A204.1 (cell line): ENCODE measurements at regions not wholly inside any gene's neighbourhood (a gene's known extent, or its start where the extent isn't known, plus 50 kb on each side); places are given as distances from the start of the nearest gene placed in this dataset.

Source experiments
- FAIRE-seq: peaks from 2 replicates; lab custom pipeline; 2012; peaks lifted over from hg19 to GRCh38; lab: Jason Lieb, UNC

DNA sequence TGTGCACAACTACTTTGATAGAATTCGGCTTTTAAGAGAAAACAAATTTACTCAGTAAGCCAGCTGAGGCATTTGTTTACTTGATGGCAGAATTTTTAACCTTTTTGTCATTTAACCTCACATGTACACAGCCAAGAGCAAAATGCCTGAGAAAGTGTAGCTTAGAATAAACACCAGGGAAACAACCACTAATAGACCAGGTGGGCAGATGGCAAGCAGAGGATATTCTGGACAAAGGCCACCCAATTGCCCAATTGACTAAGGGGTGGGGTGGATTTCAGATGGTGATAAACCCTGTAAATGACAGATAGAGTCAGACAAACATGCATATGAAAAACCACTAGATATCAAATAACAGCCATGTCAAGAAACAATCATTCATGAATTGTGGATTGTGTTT lies 190.7 kb upstream of the FBXL4 start:
- FAIRE-seq, result no peak

DNA sequence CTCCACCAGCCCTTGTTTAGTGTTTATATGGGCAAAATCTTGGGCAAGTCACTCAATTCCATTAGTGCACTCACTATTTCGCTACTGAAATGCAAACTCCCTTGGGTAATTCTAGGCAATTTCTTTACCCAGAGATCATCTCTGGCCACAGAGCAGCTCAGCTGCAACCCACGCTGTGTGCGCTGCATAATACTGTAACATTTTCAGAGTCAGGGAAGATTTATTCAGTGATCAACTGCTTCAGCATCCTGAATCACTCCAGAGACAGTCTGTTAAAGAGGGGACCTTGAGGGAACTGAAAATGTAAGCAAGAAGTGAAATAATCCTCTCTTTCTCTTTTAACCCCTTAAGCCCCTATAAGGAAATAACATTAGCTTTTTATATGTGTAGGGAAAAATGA lies 189.6 kb upstream of the FBXL4 start:
- no peak for FAIRE-seq

DNA sequence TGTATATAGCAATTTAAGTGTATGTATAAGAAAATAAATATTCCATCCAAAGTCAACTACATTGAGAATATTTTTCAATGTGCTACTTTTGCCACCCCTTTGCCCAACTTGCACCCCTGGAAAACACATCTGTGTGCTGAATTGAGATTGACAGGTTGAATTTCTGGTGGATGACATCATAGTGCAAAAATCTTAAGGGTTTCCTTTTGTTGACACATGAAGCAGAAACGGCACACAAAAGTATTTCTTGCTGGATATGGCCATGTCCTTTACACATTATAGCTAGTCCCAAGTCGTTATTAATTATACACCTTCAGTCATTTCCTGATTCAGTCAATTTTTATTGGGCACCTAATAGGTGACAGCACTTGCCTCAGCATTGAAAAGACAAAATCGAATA lies 188.7 kb upstream of the FBXL4 start:
- FAIRE-seq, result no peak

DNA sequence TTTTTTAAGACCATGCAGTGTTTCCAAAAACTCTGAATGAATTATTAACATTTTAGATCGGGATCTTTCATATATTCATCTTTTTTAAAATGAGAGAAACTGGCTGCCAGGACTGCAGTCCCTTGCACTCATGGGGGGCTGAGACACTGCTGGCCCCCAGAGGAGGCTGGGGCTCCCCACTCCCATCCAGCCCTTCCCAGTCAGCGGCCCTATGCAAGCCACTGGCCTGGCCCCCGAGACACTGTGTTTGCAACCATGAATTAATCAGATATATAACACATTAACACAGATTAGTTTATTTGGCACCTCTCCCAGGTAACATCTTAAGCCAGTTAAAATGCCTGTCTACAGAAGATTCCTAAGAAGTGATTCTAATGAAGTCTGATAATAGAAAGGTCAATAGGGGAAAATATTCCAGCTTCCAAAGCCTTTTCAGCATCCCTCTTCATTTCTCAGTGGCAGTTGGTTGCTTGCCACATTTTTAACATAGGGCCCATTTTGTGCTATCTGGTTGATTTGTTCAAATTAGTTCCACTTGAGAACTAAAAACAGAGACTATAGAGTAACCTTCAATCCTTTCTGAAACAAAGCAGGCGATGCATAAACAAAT lies 184.4 kb upstream of the FBXL4 start:
- FAIRE-seq, result no peak

DNA sequence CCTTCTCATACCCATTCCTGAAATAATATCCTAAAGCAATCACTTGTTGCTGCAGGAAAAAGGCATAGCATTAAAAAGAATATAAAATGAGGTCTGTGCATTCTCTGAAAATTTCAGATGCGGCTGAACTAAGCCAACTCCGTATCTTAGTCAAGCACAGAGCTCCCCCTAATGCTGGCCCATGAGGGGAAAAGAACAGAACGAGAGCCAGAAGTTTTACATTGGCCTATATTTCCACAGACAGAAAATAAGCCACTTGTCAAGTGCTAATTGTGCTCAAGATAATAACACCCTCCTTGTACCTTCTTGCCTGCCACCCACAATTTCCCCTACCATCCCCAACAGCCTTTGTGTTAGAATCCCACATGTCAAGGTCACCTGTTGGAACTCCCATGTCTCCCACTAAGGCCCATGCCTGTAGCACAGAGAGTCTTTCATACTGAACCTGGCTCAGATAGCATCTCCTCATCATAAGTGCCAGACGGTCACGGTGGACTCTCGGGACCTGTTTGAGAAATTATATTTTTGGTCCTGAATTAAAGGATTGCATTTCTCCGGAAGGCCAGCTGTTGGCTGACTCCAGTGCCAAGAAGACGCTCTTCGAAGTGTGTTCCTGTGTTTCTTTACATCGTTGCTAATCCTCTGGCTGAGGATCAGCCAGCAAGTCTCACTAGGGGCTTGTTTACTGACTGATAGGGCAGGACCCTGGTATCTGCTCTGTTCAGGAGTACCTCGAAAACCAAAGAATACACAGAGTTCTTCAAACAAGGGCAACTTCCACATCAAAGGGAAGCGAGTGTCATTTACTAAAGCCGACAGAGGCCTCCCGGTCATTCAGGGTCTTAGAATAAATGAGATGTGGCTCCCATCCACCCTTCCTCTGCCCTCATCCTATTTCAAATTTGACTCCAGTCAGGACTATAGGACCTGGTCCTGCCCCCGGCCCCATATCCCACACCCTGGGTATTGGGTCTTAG lies 183.4 kb upstream of the FBXL4 start:
- no peak for FAIRE-seq

DNA sequence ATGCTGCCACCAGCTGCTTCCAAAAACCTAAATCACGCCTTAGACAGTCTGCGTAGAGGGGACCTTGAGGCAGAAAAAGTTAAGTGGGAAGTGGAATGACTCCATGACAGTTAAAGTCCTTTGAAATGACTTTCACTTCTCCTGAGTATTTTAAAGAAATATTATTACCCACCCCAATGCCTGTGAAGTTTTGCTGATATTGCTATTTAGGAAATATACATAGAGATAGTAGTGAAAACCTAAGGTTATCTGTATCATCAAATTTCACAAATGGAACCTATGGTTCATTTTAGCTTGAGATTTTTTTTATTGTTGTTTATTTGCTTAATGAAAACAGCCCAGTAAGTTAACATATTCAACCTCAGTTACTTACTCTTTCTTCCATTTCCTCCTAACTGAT lies 182.1 kb upstream of the FBXL4 start:
- no peak for FAIRE-seq

DNA sequence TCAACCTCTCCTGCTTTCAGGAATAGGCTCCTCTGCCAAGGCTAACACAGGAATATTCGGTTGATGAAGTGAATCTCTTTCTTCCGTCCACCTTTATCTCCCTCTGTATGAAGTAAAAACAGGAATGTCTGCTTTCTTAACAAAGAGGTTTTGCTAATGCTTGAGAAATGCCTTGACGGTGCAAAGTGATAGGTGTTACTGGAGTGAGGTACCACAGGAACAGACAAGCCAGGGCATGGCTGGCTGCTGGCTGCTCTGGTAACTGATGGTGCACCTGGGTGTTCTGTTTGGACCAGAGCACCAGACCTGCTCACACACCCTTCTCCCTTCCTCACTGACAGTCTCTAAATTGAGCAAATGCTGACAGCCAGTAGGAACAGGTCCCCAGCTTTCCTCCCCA lies 174.0 kb upstream of the FBXL4 start:
- FAIRE-seq, result no peak

DNA sequence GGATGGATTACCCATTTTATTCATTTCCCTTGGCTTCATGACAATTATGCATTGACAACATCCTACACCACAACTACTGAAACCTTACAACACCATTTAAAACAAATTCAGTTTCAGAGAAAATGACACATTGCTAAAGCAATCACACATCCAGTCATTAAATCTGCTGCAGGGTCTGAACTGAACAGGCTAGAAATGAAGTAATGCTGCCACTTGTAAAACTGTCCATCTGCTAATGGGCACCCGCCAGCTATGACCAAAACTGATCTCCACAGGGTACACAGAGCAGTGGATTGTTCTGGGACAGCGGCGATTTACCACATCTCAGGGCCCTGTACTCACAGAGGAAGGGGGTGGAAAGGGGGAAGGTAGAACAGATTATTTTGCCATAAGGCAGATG lies 172.9 kb upstream of the FBXL4 start:
- no peak for FAIRE-seq

DNA sequence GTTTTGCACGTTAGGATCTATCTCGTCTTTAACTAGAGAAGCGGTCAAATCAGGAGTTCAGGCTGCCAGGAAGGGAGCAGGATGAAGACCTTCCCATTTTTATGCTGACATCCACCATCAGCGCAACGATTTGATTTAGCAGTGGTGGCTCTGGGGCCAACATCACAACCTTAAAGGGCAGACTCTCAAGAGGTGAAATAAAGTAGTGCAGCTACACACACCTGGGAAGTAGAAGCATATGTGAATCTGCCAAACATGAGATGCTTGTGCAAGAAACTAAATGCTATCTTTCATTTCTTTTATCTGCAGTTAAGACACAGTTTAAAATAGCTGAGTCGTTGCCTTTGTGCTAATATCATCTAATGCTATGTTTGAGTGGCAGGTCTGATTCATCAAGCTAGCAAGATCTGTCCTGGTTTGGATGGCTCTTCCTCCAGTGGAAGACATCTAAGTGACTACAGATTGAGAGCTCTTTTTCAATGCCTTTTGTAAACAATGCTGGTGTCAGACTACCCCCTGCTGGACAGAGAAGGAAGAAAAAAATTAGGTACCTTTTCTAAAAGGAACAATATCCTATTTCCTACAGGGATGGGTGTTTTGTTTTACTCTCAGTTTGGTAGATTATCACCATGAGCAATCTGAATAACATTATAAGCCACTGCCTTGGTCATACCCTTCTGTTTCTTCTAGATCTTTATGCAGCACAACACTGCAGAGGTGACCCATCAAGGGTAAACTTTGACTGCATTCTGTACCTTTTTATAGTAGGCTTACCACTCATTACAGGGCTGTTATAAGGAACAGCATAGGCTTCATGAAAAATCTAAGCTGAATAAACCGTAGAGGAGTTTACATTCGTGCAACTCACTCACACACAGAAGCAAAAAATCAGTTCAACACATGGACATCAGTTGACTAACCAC lies 171.6 kb upstream of the FBXL4 start:
- peak; percentile 54 for FAIRE-seq

DNA sequence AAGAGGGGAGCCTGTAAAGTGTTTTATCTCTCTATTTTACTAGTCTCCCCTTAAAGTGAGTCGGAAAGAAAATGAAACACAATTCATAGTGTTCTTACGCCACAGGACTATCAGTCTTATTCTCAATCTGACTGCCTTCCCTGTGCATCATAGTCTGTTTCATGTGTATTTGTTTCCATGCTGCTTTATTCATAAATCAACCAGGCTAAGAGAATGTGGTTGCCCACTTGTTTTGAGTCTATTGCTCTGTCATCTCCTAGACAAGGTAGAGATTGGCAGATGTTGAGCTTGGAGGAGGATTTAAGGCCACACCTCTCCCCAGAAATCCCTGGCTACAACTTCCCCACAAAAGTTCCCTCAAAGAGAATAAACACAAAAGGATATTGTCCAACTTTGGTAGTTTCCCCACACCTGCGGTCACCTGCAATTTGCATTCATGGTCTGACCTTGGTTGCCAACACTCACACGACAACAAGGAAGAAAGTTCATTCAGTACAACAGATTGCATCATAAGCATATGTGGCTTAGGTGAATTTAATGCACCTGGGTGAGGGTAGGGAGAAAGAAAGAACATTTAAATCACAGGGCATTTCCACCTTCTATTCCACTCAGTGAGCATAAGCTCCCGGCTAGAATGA lies 167.1 kb upstream of the FBXL4 start:
- no peak for FAIRE-seq

DNA sequence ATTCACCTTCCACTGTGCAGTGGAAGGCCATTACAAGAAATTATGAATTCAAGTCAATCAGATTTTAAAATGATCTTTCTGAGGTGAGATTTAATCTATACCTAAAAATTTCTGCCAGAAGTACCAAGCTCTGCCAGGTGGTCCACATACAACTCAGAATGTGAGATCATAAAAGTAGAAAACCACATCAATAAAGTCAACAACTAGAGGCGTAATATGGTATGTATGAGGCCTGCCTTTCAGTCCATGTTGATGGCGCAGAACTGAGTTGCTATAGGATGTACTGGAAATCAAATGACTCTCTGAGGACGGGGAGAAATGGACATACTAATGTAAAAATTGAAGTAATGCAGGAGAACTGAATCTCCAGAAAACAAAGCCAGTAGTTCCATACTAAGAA lies 163.8 kb upstream of the FBXL4 start:
- FAIRE-seq, result no peak

DNA sequence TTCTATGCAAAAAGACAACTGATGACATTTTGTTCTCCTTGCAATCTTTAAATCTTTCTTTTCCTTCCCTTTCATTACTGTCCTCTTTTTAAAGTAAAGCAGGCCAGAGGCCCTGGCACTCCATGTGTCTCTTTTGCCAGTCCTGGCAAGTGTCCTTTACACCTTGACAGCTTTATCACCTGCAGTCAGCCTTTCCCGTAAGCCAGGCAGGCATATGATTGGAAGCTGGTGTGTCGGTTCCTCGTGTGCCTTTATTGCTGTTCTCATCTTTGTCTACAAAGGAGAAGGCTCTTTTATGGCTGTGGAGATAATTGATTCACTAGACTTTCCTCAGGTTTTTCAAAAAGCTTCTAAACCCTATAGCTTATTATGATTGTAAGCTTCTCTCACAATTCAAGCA lies 162.3 kb upstream of the FBXL4 start:
- FAIRE-seq, result no peak

DNA sequence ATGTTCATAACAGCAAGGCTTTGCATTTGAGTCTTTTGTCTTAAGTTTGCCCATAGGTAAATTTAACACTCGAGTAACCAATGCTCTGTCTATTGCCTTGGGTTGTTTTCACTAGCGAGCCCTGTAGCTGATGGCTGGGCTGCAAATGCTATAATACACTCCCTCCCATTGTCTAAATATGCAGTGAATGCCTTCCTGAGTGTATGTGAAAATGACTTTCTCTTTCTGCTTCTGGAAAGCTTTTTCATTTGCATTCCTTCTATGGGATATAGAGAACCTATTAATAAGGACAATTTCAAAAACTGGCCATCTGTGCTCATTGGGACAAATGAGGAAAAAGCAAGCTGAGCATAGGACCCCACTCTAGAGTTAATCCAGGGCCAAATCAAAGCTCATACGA lies 156.5 kb upstream of the FBXL4 start:
- FAIRE-seq, result no peak

DNA sequence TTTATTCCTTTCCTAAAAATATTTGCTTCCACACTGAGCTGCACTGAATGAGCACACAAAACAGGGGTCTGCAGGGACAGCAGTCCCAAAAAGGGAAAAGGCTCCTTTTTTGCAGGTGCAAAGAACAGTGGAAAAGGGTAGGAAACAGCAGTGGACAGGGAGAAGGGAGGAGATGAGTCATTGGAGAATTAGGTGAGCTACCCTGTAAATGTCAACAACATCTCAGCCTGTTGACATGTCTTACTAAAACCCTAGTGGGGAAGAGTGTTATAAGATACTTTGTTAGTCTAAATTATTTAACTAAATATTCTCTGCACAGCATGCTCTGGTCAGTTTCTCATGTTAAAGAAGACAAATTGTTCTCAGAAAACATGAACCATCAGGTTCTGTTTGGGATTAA lies 151.5 kb upstream of the FBXL4 start:
- no peak for FAIRE-seq

DNA sequence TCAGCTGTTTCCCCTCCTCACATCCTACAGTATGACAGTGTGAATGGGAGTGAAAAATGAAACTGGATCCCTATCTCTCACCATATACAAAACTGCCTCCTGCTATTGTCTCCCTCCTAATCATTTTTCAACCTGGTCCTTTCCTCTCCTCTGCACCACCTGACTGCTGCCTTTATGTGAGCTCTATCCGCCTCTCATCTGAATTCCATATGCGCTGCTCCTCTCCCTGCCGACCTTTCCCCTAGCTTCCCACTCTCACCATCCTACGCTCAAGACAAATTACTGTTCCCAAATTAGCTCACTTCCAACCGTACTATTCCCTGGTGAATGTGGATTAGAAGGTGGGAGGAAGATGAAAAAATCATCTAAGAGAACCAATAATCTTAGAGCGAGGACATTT lies 148.4 kb upstream of the FBXL4 start:
- no peak for FAIRE-seq

DNA sequence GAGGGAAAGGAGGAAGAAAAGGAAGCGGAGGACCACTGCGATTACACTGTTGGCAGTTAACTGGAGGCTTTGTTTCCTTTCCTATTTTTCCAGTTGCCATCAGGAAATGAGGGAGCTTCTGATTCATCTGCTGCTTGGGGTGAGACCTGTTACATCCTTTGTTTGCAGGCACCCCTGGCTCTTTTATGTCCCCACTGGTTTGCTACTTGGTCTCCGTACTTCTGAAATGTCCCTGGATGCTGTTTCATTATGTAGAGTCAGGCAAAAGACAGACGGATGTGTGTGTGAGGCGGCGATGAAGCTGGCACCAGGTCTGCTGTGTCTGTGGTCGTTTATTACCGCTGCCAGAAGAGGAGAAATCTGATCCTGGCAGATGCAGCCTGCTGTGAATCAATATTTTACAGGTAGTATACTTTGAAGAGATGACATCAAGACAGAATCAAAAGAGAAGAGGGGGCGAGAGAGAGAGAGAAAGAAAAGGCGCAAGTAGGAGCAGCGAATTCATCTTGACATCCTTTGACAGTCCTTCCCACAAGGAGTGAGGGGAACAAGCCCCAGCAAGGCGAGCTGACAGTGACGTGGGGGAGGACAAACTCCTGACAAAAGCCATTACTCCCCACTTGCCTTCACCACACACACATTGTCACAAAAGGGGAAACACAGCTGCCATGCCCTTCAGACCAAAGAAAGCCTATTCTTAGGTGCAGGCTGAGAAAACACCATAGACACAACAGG lies 145.9 kb upstream of the FBXL4 start:
- no peak for FAIRE-seq

DNA sequence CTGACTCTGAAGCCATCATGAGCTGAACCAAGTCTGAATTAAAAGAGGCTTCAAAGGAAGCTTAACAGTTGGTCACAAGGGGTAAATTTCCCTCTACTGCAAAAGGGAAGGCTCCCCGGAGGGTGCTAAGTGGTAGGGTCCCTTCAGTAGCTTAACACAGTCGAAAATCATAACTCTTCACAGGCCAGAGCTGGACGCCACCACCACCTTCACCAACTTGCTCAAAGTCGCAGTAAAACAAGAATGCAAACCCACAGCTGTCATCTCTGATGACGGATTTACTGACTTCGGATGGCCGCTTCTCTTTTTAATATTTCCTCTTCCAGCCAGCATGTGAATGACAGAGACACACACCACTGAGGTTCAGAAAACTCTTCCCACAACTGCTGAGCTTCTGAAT lies 144.7 kb upstream of the FBXL4 start:
- no peak for FAIRE-seq

DNA sequence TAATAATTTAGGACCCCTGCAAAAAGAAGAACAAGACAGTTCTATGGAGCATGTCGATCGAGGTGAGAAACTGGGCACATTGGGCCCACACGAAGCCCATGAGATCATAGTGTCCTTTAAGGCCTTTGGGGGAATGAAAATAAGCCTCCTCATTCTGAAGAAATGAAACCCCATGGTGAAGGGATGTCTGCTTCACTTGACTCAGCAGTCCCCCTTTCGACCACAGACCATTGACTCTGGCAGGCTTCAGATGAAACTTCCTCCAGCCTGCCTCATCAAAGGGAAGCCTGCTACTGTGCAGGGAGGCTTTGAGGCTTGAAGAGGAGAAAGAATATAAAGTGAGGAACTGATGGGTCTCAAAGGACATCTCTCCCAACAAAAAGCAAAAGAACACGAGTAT lies 144.2 kb upstream of the FBXL4 start:
- FAIRE-seq, result no peak

DNA sequence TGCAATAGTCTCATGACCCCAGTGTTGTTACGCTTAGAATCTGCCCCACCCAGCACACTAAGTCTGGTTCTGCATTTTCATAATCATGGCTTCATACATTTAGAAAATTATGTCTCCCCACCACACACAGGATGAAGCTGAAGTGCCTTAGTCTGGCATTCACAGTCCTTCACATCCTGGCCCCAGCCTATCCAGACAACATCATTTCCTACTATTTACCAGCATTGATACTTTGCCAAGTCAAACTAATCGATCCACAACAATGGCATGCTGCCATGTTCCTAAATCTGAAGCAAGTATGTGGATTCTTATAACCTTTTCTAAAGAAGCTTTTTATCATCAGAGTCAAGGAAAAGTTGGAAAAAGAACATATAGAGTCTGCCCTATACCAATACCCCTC lies 132.4 kb upstream of the FBXL4 start:
- no peak for FAIRE-seq

DNA sequence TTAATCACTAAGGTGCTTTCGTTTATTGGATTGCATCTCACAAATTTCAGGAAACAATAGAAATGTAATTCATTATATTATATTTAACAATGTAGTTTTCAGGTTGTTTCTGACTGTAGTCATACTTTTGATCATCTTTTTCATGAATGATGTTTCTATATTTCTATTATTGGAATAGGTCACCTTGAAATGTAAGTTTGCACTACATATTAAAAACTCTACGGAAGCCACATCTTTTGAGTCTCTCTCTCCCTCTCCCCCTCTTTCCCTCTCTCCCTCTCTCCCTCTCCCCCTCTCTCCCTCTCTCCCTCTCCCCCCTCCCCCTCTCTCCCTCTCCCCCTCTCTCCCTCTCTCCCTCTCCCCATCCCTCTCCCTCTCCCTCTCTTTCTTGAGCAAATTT lies 131.3 kb upstream of the FBXL4 start:
- no peak for FAIRE-seq

DNA sequence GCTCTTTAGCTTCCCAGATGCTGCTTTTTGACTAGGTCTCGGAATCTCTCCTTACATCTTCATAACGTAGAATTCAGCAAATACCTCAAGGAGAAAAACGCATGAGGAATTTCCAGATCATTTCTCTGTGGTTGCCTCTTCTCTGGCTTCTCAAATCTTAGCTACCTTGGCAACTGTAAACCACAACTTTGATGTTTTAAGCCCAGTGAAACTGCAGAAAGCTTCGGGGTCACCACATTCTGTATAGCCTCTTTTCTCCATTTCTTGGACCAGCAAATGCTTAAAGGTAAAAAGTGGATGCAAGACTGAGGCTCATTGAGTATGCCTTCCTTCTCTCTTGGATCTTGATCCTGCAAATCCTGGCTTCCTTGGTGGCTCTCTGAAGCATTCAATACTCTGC lies 125.5 kb upstream of the FBXL4 start:
- no peak for FAIRE-seq

DNA sequence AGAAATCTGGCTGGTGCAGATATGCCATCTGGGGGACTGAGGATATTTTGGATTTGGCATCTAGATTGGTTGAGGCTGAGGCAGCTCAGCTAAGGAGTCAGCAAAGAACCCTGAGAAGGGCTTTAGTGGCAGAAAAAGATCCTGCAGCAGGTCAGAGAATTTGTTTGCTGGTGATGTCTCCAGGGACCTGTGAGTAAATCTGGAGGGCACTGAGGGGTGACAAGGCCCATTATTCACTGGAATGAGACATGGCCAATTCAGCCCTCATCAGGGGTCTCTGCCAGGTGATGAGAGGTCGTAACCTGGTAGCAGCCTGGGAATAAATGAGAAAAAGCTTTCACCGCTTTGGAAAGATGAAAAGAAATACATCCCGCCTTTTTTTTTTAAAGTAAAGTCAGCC lies 118.3 kb upstream of the FBXL4 start:
- FAIRE-seq, result no peak
